ENCODE measurements at regions not wholly inside any gene's neighbourhood (a gene's known extent, or its start where the extent isn't known, plus 50 kb on each side); places are given as distances from the start of the nearest gene placed in this dataset.
A peak's percentile ranks its signal among the peaks of the same experiment; 100 is the strongest.

DNA sequence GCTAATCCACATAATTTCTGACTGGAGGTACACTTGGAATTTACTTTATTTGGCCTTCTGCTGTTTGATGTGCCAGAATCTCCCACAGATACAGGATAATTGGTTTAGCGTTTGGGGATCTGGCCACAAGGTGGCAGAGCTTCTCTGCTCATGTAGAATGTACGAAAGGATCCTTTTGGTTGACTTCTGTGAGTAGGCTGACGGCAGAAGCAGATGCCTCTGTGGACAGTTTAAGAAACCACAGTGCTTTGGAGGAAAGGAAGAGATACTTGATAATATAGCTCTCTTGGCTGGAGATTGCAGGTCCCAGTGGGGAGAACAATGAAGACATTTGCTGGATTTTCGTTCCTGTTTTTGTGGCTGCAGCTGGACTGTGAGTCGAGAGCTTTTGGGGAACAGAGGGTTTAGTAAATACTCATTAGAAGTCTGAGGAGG is 75.3 kb upstream of the OR4E1 start:
- TF ChIP-seq POLR2A (IDR thresholded peaks at IDR 0.05) (no peak), EP300 (IDR thresholded peaks at IDR 0.05; ENCODE audit: low read depth) (no peak), CTCF (IDR thresholded peaks at IDR 0.05) (peak; percentile 41 to 61 (median 52)), POLR2AphosphoS5 (IDR thresholded peaks at IDR 0.05) (no peak)
- no peaks in the 10 kb centered on the region for H3K4me1 ChIP-seq
- no peaks in the 10 kb centered on the region for H3K36me3 ChIP-seq
- in situ Hi-C loops (cut with MboI; ENCODE audit: low pct_ligation_motif_present in 1 of 4, low pct_unique_long_range_greater_than_20kb in 1 of 4, low sequenced_read_pairs in 3 of 4) (no loop called here), intact Hi-C loops (cut with DNase I; ENCODE audit: low total_unique reads) (no loop called here)
- H3K9me3 ChIP-seq: no peaks in the 10 kb centered on the region
- no peaks in the 10 kb centered on the region for H3K27me3 ChIP-seq
- no peak overlapping the region for H3K27ac ChIP-seq
- DNase-seq: peak; percentile 40
- 10 to 12% methylated on average over 5 of the region's 5 CpGs for WGBS, 2 donors (ENCODE audit: low coverage in 1 of 2)
- H3K4me3 ChIP-seq: no peak overlapping the region

GRCh38 chr14:21735639-21736307 is 62.2 kb upstream of the OR4E1 start:
- Histone ChIP-seq H3K4me3 (no peak overlapping the region), H3K36me3 (no peaks in the 10 kb centered on the region), H3K4me1 (no peaks in the 10 kb centered on the region), H3K27ac (no peak overlapping the region), H3K9me3 (no peaks in the 10 kb centered on the region), H3K27me3 (peaks cover 21% of the 10 kb centered on the region)
- DNase-seq: no peak
- in situ Hi-C loops (cut with MboI; ENCODE audit: low pct_ligation_motif_present in 1 of 4, low pct_unique_long_range_greater_than_20kb in 1 of 4, low sequenced_read_pairs in 3 of 4) (no loop called here), intact Hi-C loops (cut with DNase I; ENCODE audit: low total_unique reads) (no loop called here)
- 82 to 100% methylated on average over 1 to 4 of the region's 4 CpGs for WGBS, 2 donors (ENCODE audit: low coverage in 1 of 2)
- TF ChIP-seq POLR2A (IDR thresholded peaks at IDR 0.05) (no peak), EP300 (IDR thresholded peaks at IDR 0.05; ENCODE audit: low read depth) (no peak), POLR2AphosphoS5 (IDR thresholded peaks at IDR 0.05) (no peak), CTCF (IDR thresholded peaks at IDR 0.05) (no peak)

- TF ChIP-seq CTCF (IDR thresholded peaks at IDR 0.05) (no peak), EP300 (IDR thresholded peaks at IDR 0.05; ENCODE audit: low read depth) (no peak), POLR2A (IDR thresholded peaks at IDR 0.05) (no peak), POLR2AphosphoS5 (IDR thresholded peaks at IDR 0.05) (no peak)
- Histone ChIP-seq H3K4me1 (no peaks in the 10 kb centered on the region), H3K4me3 (no peak overlapping the region), H3K9me3 (no peaks in the 10 kb centered on the region), H3K27me3 (peaks cover 16% of the 10 kb centered on the region), H3K36me3 (no peaks in the 10 kb centered on the region), H3K27ac (no peak overlapping the region)
- intact Hi-C loops (cut with DNase I; ENCODE audit: low total_unique reads): no loop called here
- WGBS, 2 donors (ENCODE audit: low coverage in 1 of 2): 63 to 80% methylated on average over 3 of the region's 3 CpGs
- in situ Hi-C loops (cut with MboI; ENCODE audit: low pct_ligation_motif_present in 1 of 4, low pct_unique_long_range_greater_than_20kb in 1 of 4, low sequenced_read_pairs in 3 of 4): no loop called here
- DNase-seq: no peak
These were observed 61.6 kb upstream of the OR4E1 start for GRCh38 chr14:21735200-21735599.

- WGBS, 2 donors (ENCODE audit: low coverage in 1 of 2): 14 to 17% methylated on average over 7 of the region's 7 CpGs
- intact Hi-C loops (cut with DNase I; ENCODE audit: low total_unique reads): no loop called here
- Histone ChIP-seq H3K4me1 (no peaks in the 10 kb centered on the region), H3K36me3 (no peaks in the 10 kb centered on the region), H3K27ac (no peak overlapping the region), H3K4me3 (no peak overlapping the region), H3K9me3 (no peaks in the 10 kb centered on the region), H3K27me3 (peaks cover 13% of the 10 kb centered on the region)
- in situ Hi-C loops (cut with MboI; ENCODE audit: low pct_ligation_motif_present in 1 of 4, low pct_unique_long_range_greater_than_20kb in 1 of 4, low sequenced_read_pairs in 3 of 4): no loop called here
- TF ChIP-seq CTCF (IDR thresholded peaks at IDR 0.05) (peak; percentile 41 to 68 (median 54)), EP300 (IDR thresholded peaks at IDR 0.05; ENCODE audit: low read depth) (no peak), POLR2A (IDR thresholded peaks at IDR 0.05) (no peak), POLR2AphosphoS5 (IDR thresholded peaks at IDR 0.05) (no peak)
- no peak for DNase-seq
These were observed 60.9 kb upstream of the OR4E1 start for GRCh38 chr14:21734457-21735074.
